Amniotic epithelial cell (primary cell): ENCODE measurements at regions not wholly inside any gene's neighbourhood (a gene's known extent, or its start where the extent isn't known, plus 50 kb on each side); places are given as distances from the start of the nearest gene placed in this dataset.
A peak's percentile ranks its signal among the peaks of the same experiment; 100 is the strongest.
"Not testable (repeated sequence)": the region's sequence is repeated elsewhere in the genome, so short reads cannot be mapped to it uniquely, and the experiment has no call there.

Source experiments
- DNase-seq: peaks from one replicate; pipeline ENCODE4 v3.0.0-alpha.2; 2010; ENCODE audit warnings: low read depth

- DNase-seq = peak; percentile 95
Measured at GRCh38 chr3:72082776-72083462, 298.0 kb upstream of the PROK2 start.

- DNase-seq = peak; percentile 77
Measured at GRCh38 chr3:72082186-72082715, 297.3 kb upstream of the PROK2 start.

- no peak for DNase-seq
Measured at GRCh38 chr3:72081471-72082185, 296.7 kb upstream of the PROK2 start.

GRCh38 chr3:72080800-72081199, 295.9 kb upstream of the PROK2 start:
- no peak for DNase-seq

GRCh38 chr3:72080095-72080494, 295.1 kb upstream of the PROK2 start:
- no peak for DNase-seq

- no peak for DNase-seq
Measured at GRCh38 chr3:72079369-72079872, 294.5 kb upstream of the PROK2 start.

- no peak for DNase-seq
Measured at GRCh38 chr3:72078676-72079368, 293.9 kb upstream of the PROK2 start.

- no peak for DNase-seq
Measured at GRCh38 chr3:72077473-72078259, 292.7 kb upstream of the PROK2 start.

- not testable (repeated sequence) for DNase-seq
Measured at GRCh38 chr3:72075848-72076247, 290.9 kb upstream of the PROK2 start.

GRCh38 chr3:72071624-72072023, 286.7 kb upstream of the PROK2 start:
- DNase-seq = no peak

- DNase-seq = peak; percentile 27
Measured at GRCh38 chr3:72070005-72070404, 285.1 kb upstream of the PROK2 start.

- no peak for DNase-seq
Measured at GRCh38 chr3:72069543-72069942, 284.6 kb upstream of the PROK2 start.

- peak; percentile 64 for DNase-seq
Measured at GRCh38 chr3:72068621-72069020, 283.7 kb upstream of the PROK2 start.

- DNase-seq = no peak
Measured at GRCh38 chr3:72067721-72068120, 282.8 kb upstream of the PROK2 start.

- peak; percentile 29 for DNase-seq
Measured at GRCh38 chr3:72065872-72066641, 281.1 kb upstream of the PROK2 start.

- no peak for DNase-seq
Measured at GRCh38 chr3:72065236-72065635, 280.3 kb upstream of the PROK2 start.

- not testable (repeated sequence) for DNase-seq
Measured at GRCh38 chr3:72064727-72065126, 279.8 kb upstream of the PROK2 start.

- DNase-seq = no peak
Measured at GRCh38 chr3:72062017-72062416, 277.1 kb upstream of the PROK2 start.

- DNase-seq = no peak
Measured at GRCh38 chr3:72060447-72061034, 275.6 kb upstream of the PROK2 start.

GRCh38 chr3:72058493-72059081, 273.6 kb upstream of the PROK2 start:
- DNase-seq = no peak
